CD4-positive, alpha-beta memory T cell (primary cell): ENCODE measurements at regions not wholly inside any gene's neighbourhood (a gene's known extent, or its start where the extent isn't known, plus 50 kb on each side); places are given as distances from the start of the nearest gene placed in this dataset.

Experiments
- CTCF ChIA-PET: fragments of 350-600 bp; sonication (Branson Sonifier 250); formaldehyde crosslinking; loops from one replicate; lab custom pipeline; 2021; ENCODE audit warnings: inconsistent platforms; ENCODE audit not compliant: partially characterized antibody; lab: Charles Lee
- POLR2A ChIA-PET: fragments of 350-600 bp; sonication (Branson Sonifier 250); formaldehyde crosslinking; loops from one replicate; lab custom pipeline; 2021; ENCODE audit not compliant: partially characterized antibody; lab: Charles Lee
- DNase-seq, 5 donors: peaks; one replicate each; pipeline versions ENCODE4 v3.0.0 to v3.0.0-alpha.2; 2020 to 2022; ENCODE audit warnings: mixed read lengths in 1 of 5
- H3K27ac ChIP-seq: one replicate; pipeline ENCODE4 v1.7.0; 2013; ENCODE audit warnings: low read depth, low read length
- H3K27me3 ChIP-seq: 2 replicates; pipeline ENCODE4 v1.7.0; 2013; ENCODE audit warnings: mild to moderate bottlenecking, low read length, moderate library complexity; ENCODE audit not compliant: insufficient read depth
- H3K36me3 ChIP-seq: 2 replicates; pipeline ENCODE4 v1.7.0; 2013; ENCODE audit warnings: mild to moderate bottlenecking, low read length, moderate library complexity; ENCODE audit not compliant: insufficient read depth
- H3K4me1 ChIP-seq: 2 replicates; pipeline ENCODE4 v1.7.0; 2013; ENCODE audit warnings: mild to moderate bottlenecking, low read length, moderate library complexity; ENCODE audit not compliant: insufficient read depth
- H3K4me3 ChIP-seq, 2 donors: one replicate each; pipeline ENCODE4 v1.7.0; 2013; ENCODE audit warnings: low read length in 2 of 2, mild to moderate bottlenecking in 1 of 2
- H3K9me3 ChIP-seq, 2 donors: one replicate each; pipeline ENCODE4 v1.7.0; 2013; ENCODE audit warnings: low read length in 2 of 2, control low read depth in 1 of 2; ENCODE audit not compliant: control insufficient read depth in 1 of 2
- H3K27ac Mint-ChIP-seq, 7 donors: one replicate each; pipeline ENCODE4 v1.8.0; 2020 to 2021; ENCODE audit warnings: mixed read lengths in 7 of 7, mild to moderate bottlenecking in 6 of 7, inconsistent platforms in 3 of 7, moderate library complexity in 3 of 7
- H3K27me3 Mint-ChIP-seq, 2 donors: one replicate each; pipeline ENCODE4 v1.8.0; 2020 to 2021; ENCODE audit warnings: mixed read lengths in 2 of 2
- H3K36me3 Mint-ChIP-seq, 2 donors: one replicate each; pipeline ENCODE4 v1.8.0; 2020 to 2021; ENCODE audit warnings: mixed read lengths in 2 of 2, inconsistent platforms in 1 of 2, mild to moderate bottlenecking in 1 of 2
- H3K4me1 Mint-ChIP-seq, 4 donors: one replicate each; pipeline ENCODE4 v1.8.0; 2020 to 2021; ENCODE audit warnings: mixed read lengths in 4 of 4, mild to moderate bottlenecking in 1 of 4
- H3K4me3 Mint-ChIP-seq, 8 donors: one replicate each; pipeline ENCODE4 v1.8.0; 2020 to 2021; ENCODE audit warnings: mixed read lengths in 8 of 8, mild to moderate bottlenecking in 7 of 8, moderate library complexity in 6 of 8, inconsistent platforms in 3 of 8
- H3K9me3 Mint-ChIP-seq, 8 donors: one replicate each; pipeline ENCODE4 v1.8.0; 2020 to 2021; ENCODE audit warnings: mixed read lengths in 8 of 8, mild to moderate bottlenecking in 5 of 8, inconsistent platforms in 3 of 8, moderate library complexity in 1 of 8
- intact Hi-C: fragments of 100-400 bp; cut with micrococcal nuclease; formaldehyde crosslinking; loops from one replicate; pipeline ENCODE4 v1.15.1; 2023

DNA sequence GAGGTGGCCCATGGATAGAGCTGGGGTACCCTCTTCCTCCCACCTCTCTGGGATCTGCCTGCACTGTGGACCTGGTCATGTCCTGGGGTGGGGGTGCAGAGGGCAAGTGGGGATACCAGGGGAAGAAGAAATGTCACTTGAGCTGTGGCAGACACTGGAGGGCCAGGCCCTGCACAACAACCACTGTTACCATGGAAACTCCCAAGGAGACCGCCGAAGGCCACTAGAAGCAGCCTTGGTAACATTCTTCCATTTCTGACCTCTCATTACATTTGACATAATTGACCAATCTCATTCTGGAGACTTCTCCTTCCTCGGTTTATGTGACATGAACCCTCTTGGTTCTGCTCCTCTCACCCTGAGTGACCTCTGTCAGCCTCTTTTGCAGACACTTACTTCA, 179.9 kb upstream of the SERP2 start:
- Mint-ChIP-seq H3K36me3 (no peaks in the 10 kb centered on the region), H3K9me3 (no peaks in the 10 kb centered on the region), H3K4me1 (peaks cover 20 to 37% (median 25%) of the 10 kb centered on the region in 4 donors), H3K4me3 (no peak overlapping the region), H3K27ac (peak overlapping the region in 3 of 7 donors; percentile 32 to 60 (median 39)), H3K27me3 (no peaks in the 10 kb centered on the region)
- H3K4me1 ChIP-seq = peaks cover 12% of the 10 kb centered on the region
- POLR2A ChIA-PET = no interaction called here
- intact Hi-C loops = loop anchor here (5.0 kb wide), 2 partner anchors 79 to 286 kb away; no protein-coding TSS in a partner anchor
- H3K36me3 ChIP-seq = no peaks in the 10 kb centered on the region
- no peak overlapping the region for H3K27ac ChIP-seq
- no peak overlapping the region for H3K4me3 ChIP-seq
- H3K9me3 ChIP-seq = no peaks in the 10 kb centered on the region
- CTCF ChIA-PET = no interaction called here
- no peaks in the 10 kb centered on the region for H3K27me3 ChIP-seq
- no peak for DNase-seq

DNA sequence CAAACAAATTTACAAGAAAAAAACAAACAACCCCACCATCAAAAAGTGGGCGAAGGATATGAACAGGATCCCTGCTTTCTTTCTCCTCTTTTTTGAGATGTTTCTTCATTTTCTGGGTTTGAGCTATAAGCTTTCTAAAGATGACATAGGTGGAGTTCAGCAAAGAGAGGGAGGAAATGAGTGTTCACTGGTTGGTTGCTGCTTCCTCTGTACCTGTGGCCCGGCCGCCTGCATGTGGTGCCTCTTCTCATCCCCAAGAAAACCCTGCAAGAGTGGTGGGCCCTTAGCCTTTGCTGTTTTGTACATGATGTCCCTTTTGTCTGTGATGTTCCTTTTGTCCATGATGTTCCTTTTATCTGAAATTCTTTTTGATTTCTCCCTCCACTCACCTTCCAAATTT, 178.4 kb upstream of the SERP2 start:
- Histone ChIP-seq H3K27me3 (no peaks in the 10 kb centered on the region), H3K27ac (no peak overlapping the region), H3K9me3 (no peaks in the 10 kb centered on the region), H3K4me3 (no peak overlapping the region), H3K4me1 (peaks cover 12% of the 10 kb centered on the region), H3K36me3 (no peaks in the 10 kb centered on the region)
- Mint-ChIP-seq H3K4me3 (no peak overlapping the region), H3K9me3 (no peaks in the 10 kb centered on the region), H3K36me3 (no peaks in the 10 kb centered on the region), H3K4me1 (peaks cover 20 to 37% (median 25%) of the 10 kb centered on the region in 4 donors), H3K27me3 (no peaks in the 10 kb centered on the region), H3K27ac (peak overlapping the region in 3 of 7 donors; percentile 13 to 48 (median 34))
- ChIA-PET CTCF (no interaction called here), POLR2A (no interaction called here)
- intact Hi-C loops = no loop called here
- no peak for DNase-seq

DNA sequence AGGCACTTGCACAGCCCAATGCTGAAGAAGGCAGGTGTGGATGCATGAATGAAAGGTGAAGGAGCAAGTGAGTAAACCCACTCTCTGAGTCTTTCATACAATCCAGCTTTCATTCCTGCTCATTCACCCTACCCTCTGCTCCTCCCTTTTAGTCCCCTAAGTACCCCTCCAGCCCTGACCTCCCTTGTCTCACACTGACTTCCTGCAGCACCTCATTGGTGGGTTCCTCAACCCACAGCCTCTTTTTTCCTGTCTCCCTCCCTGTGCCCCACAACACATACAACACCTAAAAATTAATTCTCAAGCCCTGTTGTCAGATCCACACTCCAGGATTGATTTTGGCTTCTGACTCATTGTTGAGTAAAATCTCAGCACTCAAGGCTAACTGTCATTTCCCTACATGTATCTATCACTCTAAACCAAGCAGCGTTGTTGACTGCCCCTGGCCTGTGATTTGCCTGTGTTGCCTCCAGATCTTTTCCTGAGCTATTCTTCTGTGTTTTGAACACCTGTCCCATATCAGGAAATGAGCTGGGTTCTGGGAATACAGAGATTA, 177.3 kb upstream of the SERP2 start:
- ChIA-PET CTCF (no interaction called here), POLR2A (no interaction called here)
- Mint-ChIP-seq H3K27ac (no peak overlapping the region), H3K4me1 (peaks cover 20 to 36% (median 24%) of the 10 kb centered on the region in 4 donors), H3K4me3 (no peak overlapping the region), H3K36me3 (no peaks in the 10 kb centered on the region), H3K27me3 (no peaks in the 10 kb centered on the region), H3K9me3 (no peaks in the 10 kb centered on the region)
- Histone ChIP-seq H3K27me3 (no peaks in the 10 kb centered on the region), H3K36me3 (no peaks in the 10 kb centered on the region), H3K4me1 (peaks cover 12% of the 10 kb centered on the region), H3K4me3 (no peak overlapping the region), H3K9me3 (no peaks in the 10 kb centered on the region), H3K27ac (no peak overlapping the region)
- intact Hi-C loops = no loop called here
- DNase-seq = no peak

DNA sequence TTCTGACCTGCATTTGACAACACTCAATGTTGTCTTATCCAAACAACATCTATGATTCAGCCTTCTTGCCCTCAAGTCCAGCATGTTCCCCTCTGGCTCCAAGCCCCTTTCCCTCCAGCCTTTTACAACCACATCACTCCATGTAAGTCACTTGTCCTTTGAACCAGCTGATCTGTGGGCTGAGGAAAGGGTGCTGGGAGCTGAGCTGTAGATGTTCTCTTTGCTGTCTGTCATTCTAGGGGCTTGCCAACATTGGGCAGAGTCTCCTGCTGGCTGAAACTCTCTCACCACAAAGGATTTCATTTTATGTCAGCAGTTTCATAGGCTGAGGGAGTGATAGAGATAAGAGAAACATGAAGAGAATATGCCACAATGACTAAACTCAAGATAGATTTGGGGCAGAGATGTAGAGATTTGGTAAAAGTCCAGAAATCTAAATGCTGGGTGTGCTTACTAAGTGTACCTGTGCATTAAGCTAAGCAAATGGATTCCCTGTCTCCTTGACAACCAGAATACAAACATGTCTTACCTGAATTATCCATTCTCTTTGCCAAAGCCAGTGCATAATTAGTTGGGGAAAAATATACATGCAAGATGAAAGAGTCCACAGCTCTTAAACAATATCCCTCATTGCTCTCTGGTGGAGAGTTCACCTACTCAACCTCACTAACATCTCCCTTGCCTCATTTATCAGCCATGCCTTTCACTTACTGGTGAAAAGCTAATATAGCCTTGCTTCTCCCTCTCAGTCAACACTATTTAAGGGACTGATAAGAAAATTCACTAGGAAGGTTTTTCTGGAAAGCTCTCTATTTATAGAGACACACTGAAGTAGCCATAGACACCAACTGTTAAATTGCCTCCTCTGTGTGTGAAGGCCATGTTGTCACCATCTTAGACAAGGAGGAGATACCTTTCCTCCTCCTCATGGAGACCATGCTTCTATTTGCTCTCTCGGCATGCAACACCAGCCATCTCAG, 175.5 kb upstream of the SERP2 start:
- Histone ChIP-seq H3K27me3 (no peaks in the 10 kb centered on the region), H3K9me3 (no peaks in the 10 kb centered on the region), H3K4me1 (peaks cover 6% of the 10 kb centered on the region), H3K36me3 (no peaks in the 10 kb centered on the region), H3K27ac (no peak overlapping the region), H3K4me3 (no peak overlapping the region)
- H3K27me3 Mint-ChIP-seq = no peaks in the 10 kb centered on the region
- peak overlapping the region in 1 of 7 donors; percentile 43 for H3K27ac Mint-ChIP-seq
- no peaks in the 10 kb centered on the region for H3K36me3 Mint-ChIP-seq
- H3K4me3 Mint-ChIP-seq = no peak overlapping the region
- POLR2A ChIA-PET = no interaction called here
- H3K9me3 Mint-ChIP-seq = no peaks in the 10 kb centered on the region
- intact Hi-C loops = no loop called here
- peaks cover 10 to 22% (median 13%) of the 10 kb centered on the region in 4 donors for H3K4me1 Mint-ChIP-seq
- no peak for DNase-seq
- CTCF ChIA-PET = no interaction called here

DNA sequence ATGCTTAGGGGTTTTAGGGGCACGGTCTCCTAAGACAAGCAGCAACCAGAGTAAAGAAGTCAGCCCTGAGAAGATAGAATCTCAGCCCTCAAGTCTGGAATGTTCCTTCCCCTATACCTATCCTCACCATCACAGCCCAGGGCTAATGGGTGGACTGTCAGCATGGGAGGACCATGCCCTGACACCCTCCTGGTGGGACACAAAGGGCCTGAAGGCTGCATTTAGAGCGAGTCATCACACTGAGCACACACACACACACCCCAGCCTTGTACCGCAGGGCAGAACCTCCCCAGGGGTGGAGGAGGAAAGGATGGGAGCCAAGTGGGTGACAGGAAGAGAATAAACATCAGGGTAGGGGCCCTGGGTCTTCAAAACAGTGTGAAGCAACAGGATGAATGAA, 174.8 kb upstream of the SERP2 start:
- H3K27me3 Mint-ChIP-seq = no peaks in the 10 kb centered on the region
- no peaks in the 10 kb centered on the region for H3K36me3 Mint-ChIP-seq
- DNase-seq = no peak
- Histone ChIP-seq H3K9me3 (no peaks in the 10 kb centered on the region), H3K27me3 (no peaks in the 10 kb centered on the region), H3K4me3 (no peak overlapping the region), H3K4me1 (peaks cover 6% of the 10 kb centered on the region), H3K27ac (no peak overlapping the region), H3K36me3 (no peaks in the 10 kb centered on the region)
- no peak overlapping the region for H3K27ac Mint-ChIP-seq
- intact Hi-C loops = no loop called here
- no peaks in the 10 kb centered on the region for H3K9me3 Mint-ChIP-seq
- CTCF ChIA-PET = no interaction called here
- POLR2A ChIA-PET = no interaction called here
- H3K4me1 Mint-ChIP-seq = peaks cover 10 to 22% (median 13%) of the 10 kb centered on the region in 4 donors
- no peak overlapping the region for H3K4me3 Mint-ChIP-seq

DNA sequence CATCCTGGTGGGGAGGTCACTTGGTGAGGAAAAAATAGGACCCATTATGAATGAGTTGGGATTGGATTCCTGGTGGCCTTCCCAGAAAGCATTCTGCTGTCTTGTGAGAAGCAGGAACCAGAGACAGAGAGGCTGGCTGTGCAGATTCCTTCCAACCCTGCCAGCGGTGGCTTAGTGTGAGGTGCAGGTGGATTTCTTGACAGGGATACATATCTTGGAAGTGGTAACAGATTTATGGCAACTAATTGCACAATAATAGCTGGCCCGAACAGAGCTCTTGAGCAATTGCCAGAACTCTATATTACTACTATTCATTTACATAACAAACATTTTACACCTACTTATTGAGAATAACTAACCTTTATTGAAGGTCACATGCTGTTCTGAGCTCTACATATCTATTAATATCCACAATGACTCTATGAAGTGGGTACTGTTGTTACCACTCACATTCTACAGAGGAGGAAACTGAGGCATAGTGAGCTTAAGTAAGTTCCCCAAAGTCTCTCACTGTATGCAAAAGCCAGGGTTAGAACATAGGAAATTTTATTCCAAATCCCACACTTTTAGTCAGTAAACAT, 173.9 kb upstream of the SERP2 start:
- no peak overlapping the region for H3K4me3 Mint-ChIP-seq

DNA sequence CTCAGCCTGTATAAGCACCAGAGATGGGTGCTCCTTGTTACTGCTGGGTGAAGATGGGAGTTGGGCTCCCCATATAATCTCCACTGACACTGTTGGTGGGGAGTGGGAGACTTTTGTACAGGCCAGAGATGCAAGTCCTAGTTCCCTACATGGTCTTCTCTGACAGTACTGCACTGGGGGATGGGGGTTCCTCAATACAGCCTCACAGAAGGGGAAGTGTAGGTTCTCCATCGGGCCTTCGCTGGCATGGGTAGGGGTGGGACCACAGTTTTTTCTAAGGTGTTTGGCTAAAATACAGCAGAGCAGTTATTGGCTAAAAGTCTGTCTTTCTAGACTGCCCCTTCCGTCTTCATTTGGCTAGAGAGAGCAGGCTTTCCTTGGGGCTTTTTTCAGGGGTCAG, 167.2 kb upstream of the SERP2 start:
- H3K36me3 Mint-ChIP-seq = peaks cover 0 to 4% of the 10 kb centered on the region in 2 donors
- peaks cover 3 to 4% (median 3%) of the 10 kb centered on the region in 8 donors for H3K9me3 Mint-ChIP-seq
- no peak overlapping the region for H3K4me3 ChIP-seq
- intact Hi-C loops = no loop called here
- no peaks in the 10 kb centered on the region for H3K27me3 ChIP-seq
- H3K27ac Mint-ChIP-seq = no peak overlapping the region
- no peak for DNase-seq
- no peaks in the 10 kb centered on the region for H3K9me3 ChIP-seq
- H3K4me3 Mint-ChIP-seq = no peak overlapping the region
- CTCF ChIA-PET = interaction anchor here (1.1 kb wide), 1 partner anchor 767 kb away, joined by 3 read pairs; no protein-coding TSS in a partner anchor
- peaks cover 7 to 14% of the 10 kb centered on the region in 2 donors for H3K27me3 Mint-ChIP-seq
- no peaks in the 10 kb centered on the region for H3K4me1 ChIP-seq
- POLR2A ChIA-PET = no interaction called here
- H3K27ac ChIP-seq = no peak overlapping the region
- H3K4me1 Mint-ChIP-seq = no peaks in the 10 kb centered on the region
- H3K36me3 ChIP-seq = no peaks in the 10 kb centered on the region

More for the DNA sequence above, 173.9 kb upstream of the SERP2 start:
- DNase-seq = no peak
- Mint-ChIP-seq H3K27me3 (no peaks in the 10 kb centered on the region), H3K36me3 (no peaks in the 10 kb centered on the region), H3K27ac (no peak overlapping the region), H3K4me1 (peaks cover 10 to 21% (median 13%) of the 10 kb centered on the region in 4 donors), H3K9me3 (no peaks in the 10 kb centered on the region)
- ChIA-PET CTCF (interaction anchor here (1.1 kb wide), 1 partner anchor 9 kb away, joined by 3 read pairs; no protein-coding TSS in a partner anchor), POLR2A (no interaction called here)
- no peaks in the 10 kb centered on the region for H3K27me3 ChIP-seq
- H3K4me3 ChIP-seq = no peak overlapping the region
- peaks cover 6% of the 10 kb centered on the region for H3K4me1 ChIP-seq
- no peaks in the 10 kb centered on the region for H3K9me3 ChIP-seq
- no peak overlapping the region for H3K27ac ChIP-seq
- H3K36me3 ChIP-seq = no peaks in the 10 kb centered on the region
- intact Hi-C loops = no loop called here
